ENCODE measurements at regions not wholly inside any gene's neighbourhood (a gene's known extent, or its start where the extent isn't known, plus 50 kb on each side); places are given as distances from the start of the nearest gene placed in this dataset.

GRCh38 chr4:20615486-20616260, 84.6 kb upstream of the PACRGL start:
- Mint-ChIP-seq H3K27ac (no peak overlapping the region), H3K36me3 (no peaks in the 10 kb centered on the region), H3K4me1 (peaks cover 0 to 4% of the 10 kb centered on the region in 2 donors), H3K4me3 (no peak overlapping the region), H3K9me3 (no peaks in the 10 kb centered on the region), H3K27me3 (ENCODE audit: low read depth in 2 of 2) (peaks cover 0 to 8% of the 10 kb centered on the region in 2 donors)
- 86% methylated on average over 4 of the region's 7 CpGs for WGBS (ENCODE audit: insufficient coverage)
- TF ChIP-seq CTCF (IDR thresholded peaks at IDR 0.05) = no peak
- H3K4me1 ChIP-seq (ENCODE audit: control insufficient read depth, insufficient read depth, low read length) = no peaks in the 10 kb centered on the region
- no peak overlapping the region for H3K27ac ChIP-seq (ENCODE audit: low read length)
- intact Hi-C loops (cut with micrococcal nuclease) = no loop called here
- DNase-seq = no peak
- no peaks in the 10 kb centered on the region for H3K36me3 ChIP-seq (ENCODE audit: control insufficient read depth, insufficient read depth, low read length)
- H3K27me3 ChIP-seq (ENCODE audit: control insufficient read depth, insufficient read depth, low read length) = no peaks in the 10 kb centered on the region
- H3K9me3 ChIP-seq (ENCODE audit: control insufficient read depth, insufficient read depth, low read length) = no peaks in the 10 kb centered on the region
- no peak for ATAC-seq
- H3K4me3 ChIP-seq (ENCODE audit: low read length) = no peak overlapping the region

GRCh38 chr4:20616313-20616712, 83.9 kb upstream of the PACRGL start:
- no peak for TF ChIP-seq CTCF (IDR thresholded peaks at IDR 0.05)
- ATAC-seq = no peak
- H3K36me3 Mint-ChIP-seq = no peaks in the 10 kb centered on the region
- DNase-seq = no peak
- peaks cover 0 to 8% of the 10 kb centered on the region in 2 donors for H3K27me3 Mint-ChIP-seq (ENCODE audit: low read depth in 2 of 2)
- H3K27ac ChIP-seq (ENCODE audit: low read length) = no peak overlapping the region
- intact Hi-C loops (cut with micrococcal nuclease) = no loop called here
- H3K9me3 ChIP-seq (ENCODE audit: control insufficient read depth, insufficient read depth, low read length) = no peaks in the 10 kb centered on the region
- no peaks in the 10 kb centered on the region for H3K9me3 Mint-ChIP-seq
- no peak overlapping the region for H3K4me3 ChIP-seq (ENCODE audit: low read length)
- H3K27me3 ChIP-seq (ENCODE audit: control insufficient read depth, insufficient read depth, low read length) = no peaks in the 10 kb centered on the region
- H3K4me1 Mint-ChIP-seq = peaks cover 0 to 4% of the 10 kb centered on the region in 2 donors
- H3K4me3 Mint-ChIP-seq = no peak overlapping the region
- no peaks in the 10 kb centered on the region for H3K36me3 ChIP-seq (ENCODE audit: control insufficient read depth, insufficient read depth, low read length)
- H3K4me1 ChIP-seq (ENCODE audit: control insufficient read depth, insufficient read depth, low read length) = no peaks in the 10 kb centered on the region
- no peak overlapping the region for H3K27ac Mint-ChIP-seq

- WGBS (ENCODE audit: insufficient coverage) = 76% methylated on average over 8 of the region's 8 CpGs
- no peak for TF ChIP-seq CTCF (IDR thresholded peaks at IDR 0.05)
- Mint-ChIP-seq H3K4me3 (no peak overlapping the region), H3K36me3 (no peaks in the 10 kb centered on the region), H3K27ac (no peak overlapping the region), H3K9me3 (no peaks in the 10 kb centered on the region), H3K4me1 (peaks cover 0 to 4% of the 10 kb centered on the region in 2 donors), H3K27me3 (ENCODE audit: low read depth in 2 of 2) (peaks cover 0 to 8% of the 10 kb centered on the region in 2 donors)
- Histone ChIP-seq H3K27ac (ENCODE audit: low read length) (no peak overlapping the region), H3K4me1 (ENCODE audit: control insufficient read depth, insufficient read depth, low read length) (no peaks in the 10 kb centered on the region), H3K36me3 (ENCODE audit: control insufficient read depth, insufficient read depth, low read length) (no peaks in the 10 kb centered on the region), H3K4me3 (ENCODE audit: low read length) (no peak overlapping the region), H3K27me3 (ENCODE audit: control insufficient read depth, insufficient read depth, low read length) (no peaks in the 10 kb centered on the region), H3K9me3 (ENCODE audit: control insufficient read depth, insufficient read depth, low read length) (no peaks in the 10 kb centered on the region)
- intact Hi-C loops (cut with micrococcal nuclease) = no loop called here
- DNase-seq (no peak), ATAC-seq (no peak)
These were observed 83.4 kb upstream of the PACRGL start for GRCh38 chr4:20616848-20617247.

Measured in natural killer cell (primary cell).